ENCODE measurements at regions not wholly inside any gene's neighbourhood (a gene's known extent, or its start where the extent isn't known, plus 50 kb on each side); places are given as distances from the start of the nearest gene placed in this dataset.

- no peaks in the 10 kb centered on the region for H3K4me1 ChIP-seq
- no peak overlapping the region for H3K4me3 ChIP-seq
- TF ChIP-seq POLR2AphosphoS5 (IDR thresholded peaks at IDR 0.05; ENCODE audit: insufficient read depth in 1 of 2, low read depth in 1 of 2) = no peak
- no peak for TF ChIP-seq POLR2A (IDR thresholded peaks at IDR 0.05)
- TF ChIP-seq, protein P1, sequence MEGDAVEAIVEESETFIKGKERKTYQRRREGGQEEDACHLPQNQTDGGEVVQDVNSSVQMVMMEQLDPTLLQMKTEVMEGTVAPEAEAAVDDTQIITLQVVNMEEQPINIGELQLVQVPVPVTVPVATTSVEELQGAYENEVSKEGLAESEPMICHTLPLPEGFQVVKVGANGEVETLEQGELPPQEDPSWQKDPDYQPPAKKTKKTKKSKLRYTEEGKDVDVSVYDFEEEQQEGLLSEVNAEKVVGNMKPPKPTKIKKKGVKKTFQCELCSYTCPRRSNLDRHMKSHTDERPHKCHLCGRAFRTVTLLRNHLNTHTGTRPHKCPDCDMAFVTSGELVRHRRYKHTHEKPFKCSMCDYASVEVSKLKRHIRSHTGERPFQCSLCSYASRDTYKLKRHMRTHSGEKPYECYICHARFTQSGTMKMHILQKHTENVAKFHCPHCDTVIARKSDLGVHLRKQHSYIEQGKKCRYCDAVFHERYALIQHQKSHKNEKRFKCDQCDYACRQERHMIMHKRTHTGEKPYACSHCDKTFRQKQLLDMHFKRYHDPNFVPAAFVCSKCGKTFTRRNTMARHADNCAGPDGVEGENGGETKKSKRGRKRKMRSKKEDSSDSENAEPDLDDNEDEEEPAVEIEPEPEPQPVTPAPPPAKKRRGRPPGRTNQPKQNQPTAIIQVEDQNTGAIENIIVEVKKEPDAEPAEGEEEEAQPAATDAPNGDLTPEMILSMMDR (IDR thresholded peaks at IDR 0.05) = no peak
- no peak overlapping the region for H3K27ac ChIP-seq
- H3K27me3 ChIP-seq = no peaks in the 10 kb centered on the region
- no peaks in the 10 kb centered on the region for H3K9me3 ChIP-seq
- intact Hi-C loops (cut with DNase I) = no loop called here
- H3K36me3 ChIP-seq = no peaks in the 10 kb centered on the region
- no peak for DNase-seq (ENCODE audit: extremely low spot score in 2 of 2)
Observed at GRCh38 chr17:72306037-72306436, 185.2 kb downstream of the SOX9 start.

DNA sequence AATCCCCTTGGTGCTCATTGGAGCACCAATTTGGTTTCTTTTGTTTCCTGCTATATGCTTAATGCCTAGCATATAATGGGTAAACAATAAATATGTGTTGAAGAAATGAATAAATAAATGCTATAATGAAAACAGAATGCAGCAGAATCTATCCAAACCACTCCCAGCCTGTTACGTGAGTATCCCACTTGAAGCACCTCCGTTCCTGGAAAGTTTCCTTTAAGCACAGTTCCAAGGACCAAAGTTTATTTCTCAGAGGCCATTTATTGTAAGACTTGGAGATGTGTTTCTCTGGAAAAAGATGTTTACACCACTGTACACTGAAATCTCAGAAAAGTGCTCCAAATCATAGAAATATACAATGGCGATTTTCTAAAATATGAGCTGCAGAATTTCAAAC is 187.0 kb downstream of the SOX9 start:
- no peak for TF ChIP-seq POLR2A (IDR thresholded peaks at IDR 0.05)
- TF ChIP-seq, protein P1 (IDR thresholded peaks at IDR 0.05) = no peak
- no peak for TF ChIP-seq POLR2AphosphoS5 (IDR thresholded peaks at IDR 0.05; ENCODE audit: insufficient read depth in 1 of 2, low read depth in 1 of 2)
- Histone ChIP-seq H3K4me1 (no peaks in the 10 kb centered on the region), H3K27me3 (no peaks in the 10 kb centered on the region), H3K4me3 (no peak overlapping the region), H3K36me3 (no peaks in the 10 kb centered on the region), H3K27ac (no peak overlapping the region), H3K9me3 (no peaks in the 10 kb centered on the region)
- no peak for DNase-seq (ENCODE audit: extremely low spot score in 2 of 2)
- intact Hi-C loops (cut with DNase I) = no loop called here

- intact Hi-C loops (cut with DNase I) = no loop called here
- Histone ChIP-seq H3K27ac (no peak overlapping the region), H3K36me3 (no peaks in the 10 kb centered on the region), H3K4me3 (no peak overlapping the region), H3K9me3 (no peaks in the 10 kb centered on the region), H3K4me1 (no peaks in the 10 kb centered on the region), H3K27me3 (no peaks in the 10 kb centered on the region)
- no peak for TF ChIP-seq POLR2A (IDR thresholded peaks at IDR 0.05)
- no peak for TF ChIP-seq POLR2AphosphoS5 (IDR thresholded peaks at IDR 0.05; ENCODE audit: insufficient read depth in 1 of 2, low read depth in 1 of 2)
- TF ChIP-seq, protein P1 (IDR thresholded peaks at IDR 0.05) = no peak
- no peak for DNase-seq (ENCODE audit: extremely low spot score in 2 of 2)
Observed at GRCh38 chr17:72308744-72309385, 188.0 kb downstream of the SOX9 start.

DNA sequence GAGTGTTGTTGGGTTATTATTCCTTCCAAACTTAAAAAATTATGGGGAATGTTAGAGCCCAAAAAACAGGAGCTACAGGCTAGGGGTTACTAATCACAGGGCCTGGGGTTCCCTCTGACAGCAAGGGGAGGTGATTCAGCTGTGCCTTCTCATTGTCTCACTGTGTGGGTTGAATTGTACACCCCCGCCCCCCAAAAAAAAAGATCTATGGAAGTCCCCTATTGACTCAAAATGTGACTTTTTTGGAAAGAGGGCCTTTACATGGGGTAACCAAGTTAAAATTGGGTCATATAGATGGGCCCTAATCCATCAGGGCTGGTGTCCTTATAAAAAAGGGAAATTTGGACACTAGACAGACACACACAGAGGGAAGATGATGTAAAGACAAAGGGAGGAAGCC is 190.2 kb downstream of the SOX9 start:
- H3K27ac ChIP-seq = no peak overlapping the region
- intact Hi-C loops (cut with DNase I) = no loop called here
- no peak overlapping the region for H3K4me3 ChIP-seq
- no peaks in the 10 kb centered on the region for H3K36me3 ChIP-seq
- no peak for DNase-seq (ENCODE audit: extremely low spot score in 2 of 2)
- H3K4me1 ChIP-seq = no peaks in the 10 kb centered on the region
- no peaks in the 10 kb centered on the region for H3K27me3 ChIP-seq
- TF ChIP-seq, protein P1 (IDR thresholded peaks at IDR 0.05) = no peak
- TF ChIP-seq POLR2AphosphoS5 (IDR thresholded peaks at IDR 0.05; ENCODE audit: insufficient read depth in 1 of 2, low read depth in 1 of 2) (no peak), POLR2A (IDR thresholded peaks at IDR 0.05) (no peak)
- H3K9me3 ChIP-seq = no peaks in the 10 kb centered on the region

DNA sequence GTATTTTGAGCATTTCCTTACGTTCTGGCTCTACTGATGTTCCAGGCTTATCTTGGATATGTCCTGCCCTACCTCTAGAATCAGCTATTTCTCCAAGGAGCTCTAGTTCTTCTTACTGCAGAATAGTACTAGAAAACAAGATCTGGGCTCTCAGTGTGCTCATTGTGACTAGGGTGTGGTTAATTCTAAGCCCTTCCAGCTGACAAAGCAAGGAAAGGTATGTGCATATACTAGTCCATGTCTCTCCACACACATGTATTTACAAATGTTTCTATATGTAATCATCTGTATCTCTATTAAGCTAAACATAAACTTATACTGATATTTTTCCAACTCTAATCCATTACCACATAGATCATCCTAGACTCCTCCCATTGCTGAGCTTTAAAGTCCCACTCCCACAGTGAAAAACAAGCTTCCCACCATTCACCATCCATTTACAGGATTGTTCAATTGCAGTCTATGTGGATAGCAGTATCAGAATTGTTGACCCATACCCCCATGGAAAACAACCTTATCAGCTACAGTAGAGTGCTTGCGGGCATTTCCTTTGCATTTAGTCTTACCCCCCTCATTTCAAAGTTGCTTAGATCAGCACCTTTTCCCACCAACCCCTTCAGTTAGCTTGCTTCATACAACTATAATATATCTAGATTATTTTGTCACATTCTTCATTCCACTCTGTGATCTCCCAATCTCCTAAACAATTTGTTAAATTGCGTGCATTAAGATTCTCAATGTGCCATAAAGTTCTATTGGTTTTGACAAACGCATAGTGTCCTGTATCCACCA is 194.5 kb downstream of the SOX9 start:
- no peaks in the 10 kb centered on the region for H3K4me1 ChIP-seq
- intact Hi-C loops (cut with DNase I) = no loop called here
- no peak overlapping the region for H3K4me3 ChIP-seq
- no peaks in the 10 kb centered on the region for H3K27me3 ChIP-seq
- no peaks in the 10 kb centered on the region for H3K36me3 ChIP-seq
- TF ChIP-seq POLR2A (IDR thresholded peaks at IDR 0.05) (no peak), POLR2AphosphoS5 (IDR thresholded peaks at IDR 0.05; ENCODE audit: insufficient read depth in 1 of 2, low read depth in 1 of 2) (no peak)
- TF ChIP-seq, protein P1 (IDR thresholded peaks at IDR 0.05) = no peak
- H3K27ac ChIP-seq = no peak overlapping the region
- no peak for DNase-seq (ENCODE audit: extremely low spot score in 2 of 2)
- H3K9me3 ChIP-seq = no peaks in the 10 kb centered on the region

All from vagina (tissue), 2 donors.